ENCODE measurements at regions not wholly inside any gene's neighbourhood (a gene's known extent, or its start where the extent isn't known, plus 50 kb on each side); places are given as distances from the start of the nearest gene placed in this dataset.
"Not testable (repeated sequence)": the region's sequence is repeated elsewhere in the genome, so short reads cannot be mapped to it uniquely, and the experiment has no call there.

DNA sequence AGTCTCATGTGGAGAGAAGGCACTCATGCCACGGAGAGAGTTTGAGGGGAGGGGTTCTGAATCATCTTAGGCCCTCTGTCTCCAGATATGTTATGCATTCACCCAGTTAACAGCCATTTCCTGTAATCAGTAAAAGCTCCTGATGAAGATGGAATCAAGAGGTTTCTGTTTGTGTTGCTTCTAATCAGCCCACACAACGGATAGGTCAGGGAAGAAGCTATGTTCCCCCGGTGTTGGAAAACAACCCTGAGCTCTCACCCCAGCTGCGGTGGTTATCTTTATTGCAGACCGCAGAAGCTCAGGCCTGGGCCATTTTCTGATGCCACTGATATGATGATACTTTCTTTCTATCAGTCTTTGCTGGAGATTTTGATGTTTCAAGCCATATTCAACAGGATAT lies 338.5 kb upstream of the ONECUT1 start:
- no peak for DNase-seq (ENCODE audit: low spot score)

DNA sequence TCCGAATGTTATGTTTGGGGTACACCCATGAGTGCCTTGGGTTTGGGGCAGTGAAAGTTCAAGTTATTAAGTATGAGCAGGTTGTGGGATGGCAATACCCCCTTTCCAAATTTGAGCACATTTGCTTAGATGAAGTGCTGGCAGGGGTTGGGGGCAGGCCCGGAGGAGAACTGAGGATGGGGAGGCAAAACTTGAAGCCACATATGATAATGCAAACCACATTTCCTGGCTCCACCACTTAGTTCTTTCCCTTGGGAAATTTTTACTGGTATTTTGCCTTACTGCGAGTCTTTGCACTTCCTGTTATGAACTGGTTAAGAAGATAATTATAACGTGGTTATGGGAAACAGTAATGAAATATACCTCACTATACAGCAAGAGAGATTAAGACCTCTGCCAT lies 336.0 kb upstream of the ONECUT1 start:
- no peak for DNase-seq (ENCODE audit: low spot score)

DNA sequence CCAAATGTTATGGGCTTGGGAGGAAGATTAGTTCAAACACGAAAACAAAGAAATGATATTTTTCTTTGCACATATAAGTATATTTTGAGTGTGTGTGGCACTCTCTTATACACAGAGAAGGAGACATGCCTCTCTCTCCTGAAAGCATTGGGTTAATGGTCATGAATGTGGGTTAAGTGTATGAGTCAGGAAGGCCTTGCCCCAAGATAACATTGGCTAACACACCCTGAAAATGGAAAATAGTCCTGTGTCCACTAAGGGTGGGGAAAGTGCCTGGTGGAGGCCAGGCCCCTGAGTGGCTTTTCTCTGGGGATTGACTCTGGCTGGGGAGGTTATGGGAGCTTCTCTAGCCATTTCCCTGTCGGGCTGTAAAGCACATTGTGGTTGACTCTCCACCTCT lies 332.7 kb upstream of the ONECUT1 start:
- DNase-seq (ENCODE audit: low spot score) = no peak

DNA sequence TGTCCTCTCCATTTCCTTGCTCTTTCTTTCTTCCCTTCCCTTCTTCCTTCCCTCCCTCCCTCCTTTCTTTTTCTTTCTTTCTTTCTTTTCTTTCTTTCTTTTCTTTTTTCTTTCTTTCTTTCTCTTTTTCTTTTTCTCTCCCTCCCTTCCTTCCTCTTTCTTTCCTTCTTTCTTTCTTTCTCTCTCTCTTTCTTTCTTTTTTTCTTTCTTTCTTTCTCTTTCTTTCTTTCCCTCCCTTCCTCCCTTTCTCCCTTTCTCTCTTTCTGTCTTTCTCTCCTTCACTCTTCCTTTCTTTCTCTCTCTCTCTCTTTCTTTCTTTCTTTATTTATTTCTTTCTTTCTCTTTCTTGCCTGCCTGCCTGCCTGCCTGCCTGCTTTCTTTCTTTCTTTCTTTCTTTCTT lies 326.8 kb upstream of the ONECUT1 start:
- not testable (repeated sequence) for DNase-seq (ENCODE audit: low spot score)

DNA sequence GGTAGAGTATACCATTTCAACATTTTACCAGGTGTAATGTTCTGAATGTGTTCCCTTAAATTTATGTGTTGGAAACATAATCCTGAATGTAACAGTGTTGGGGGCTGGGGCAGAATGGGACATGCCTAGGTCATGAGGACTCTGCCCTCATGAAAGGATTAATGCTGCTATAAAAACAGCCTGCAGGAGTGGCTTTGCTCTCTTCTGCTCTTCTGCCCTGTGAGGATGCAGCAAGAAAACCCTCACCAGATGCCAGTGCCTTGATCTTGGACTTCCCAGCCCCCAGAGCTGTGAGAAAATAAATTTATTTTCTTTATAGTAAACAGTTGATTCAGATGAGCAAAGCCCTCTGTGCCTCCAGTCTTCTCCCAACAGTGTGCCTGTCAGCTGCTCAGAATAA lies 326.0 kb upstream of the ONECUT1 start:
- no peak for DNase-seq (ENCODE audit: low spot score)

DNA sequence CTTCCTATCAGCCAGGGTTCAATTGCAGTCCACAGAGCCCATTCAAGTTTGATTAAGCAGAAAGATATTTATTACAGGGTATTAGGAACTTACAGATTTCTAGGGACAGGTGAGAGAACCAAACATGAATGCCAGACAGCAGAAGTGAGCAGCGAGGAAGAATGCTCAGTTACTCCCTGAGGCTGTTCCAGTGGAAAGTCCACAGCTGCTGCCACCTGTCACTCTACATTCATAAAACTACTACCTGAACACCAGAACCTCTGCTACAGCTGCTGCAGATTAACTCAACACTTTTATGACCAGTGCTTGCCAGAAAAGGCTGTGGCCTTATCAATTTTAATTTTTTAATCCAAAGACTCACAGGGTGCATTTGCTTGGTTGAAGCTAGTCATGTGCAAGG lies 325.4 kb upstream of the ONECUT1 start:
- DNase-seq (ENCODE audit: low spot score) = no peak

DNA sequence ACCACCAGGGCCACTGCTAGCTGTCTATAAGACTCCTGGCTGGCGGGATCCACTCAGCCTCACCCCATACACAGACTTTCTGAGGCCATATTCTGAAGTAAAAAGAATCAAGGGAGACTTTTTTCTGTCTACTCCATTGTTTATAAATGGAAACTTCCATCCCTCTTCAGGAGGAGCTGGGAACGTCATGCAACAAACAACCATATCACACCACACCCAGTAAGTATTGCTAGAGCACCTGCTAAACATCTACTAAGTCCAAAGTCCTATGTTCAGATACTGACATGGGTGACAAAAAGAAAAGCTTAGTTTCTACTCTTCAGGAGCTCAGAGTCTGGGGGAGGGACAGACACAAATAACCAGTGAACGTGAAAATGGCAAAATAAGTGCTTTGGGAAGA lies 324.8 kb upstream of the ONECUT1 start:
- no peak for DNase-seq (ENCODE audit: low spot score)

DNA sequence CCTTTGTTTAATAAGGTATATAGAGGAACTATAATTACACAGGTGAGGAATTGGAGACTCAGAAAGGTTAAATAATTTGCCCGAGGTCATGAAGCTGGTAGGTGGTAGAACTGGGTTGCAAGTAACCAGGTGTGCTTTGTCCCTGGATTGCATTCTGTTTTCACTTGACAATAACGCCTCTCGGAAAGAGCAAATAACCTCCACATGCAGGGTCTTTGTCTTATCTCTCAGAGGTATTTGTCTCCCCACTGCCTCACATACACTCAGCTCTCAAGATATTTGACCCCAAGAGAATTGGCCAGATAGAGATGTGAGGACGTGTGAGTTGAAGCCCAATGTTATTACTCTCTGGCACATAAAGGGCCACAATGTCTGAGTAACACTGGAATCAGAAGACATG lies 320.9 kb upstream of the ONECUT1 start:
- no peak for DNase-seq (ENCODE audit: low spot score)

DNA sequence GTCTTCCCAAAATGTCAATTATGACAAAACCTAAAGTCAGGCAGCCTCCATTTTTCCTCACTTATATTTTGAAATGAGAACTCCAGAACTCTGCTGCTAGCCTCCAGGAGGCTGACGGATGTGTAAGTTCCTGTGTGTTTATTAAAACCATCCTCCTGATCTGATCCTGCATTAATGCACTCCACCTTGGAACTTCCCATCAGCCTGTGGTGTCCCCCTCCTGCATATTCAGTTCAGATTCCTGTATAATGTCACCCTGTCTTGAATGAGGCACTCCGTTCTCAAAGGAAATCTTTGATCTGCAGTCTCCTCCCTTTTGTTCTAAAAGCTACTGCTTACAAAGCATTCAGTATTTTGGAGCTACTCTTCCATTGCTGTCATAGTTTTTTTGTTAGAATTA lies 318.2 kb upstream of the ONECUT1 start:
- no peak for DNase-seq (ENCODE audit: low spot score)

DNA sequence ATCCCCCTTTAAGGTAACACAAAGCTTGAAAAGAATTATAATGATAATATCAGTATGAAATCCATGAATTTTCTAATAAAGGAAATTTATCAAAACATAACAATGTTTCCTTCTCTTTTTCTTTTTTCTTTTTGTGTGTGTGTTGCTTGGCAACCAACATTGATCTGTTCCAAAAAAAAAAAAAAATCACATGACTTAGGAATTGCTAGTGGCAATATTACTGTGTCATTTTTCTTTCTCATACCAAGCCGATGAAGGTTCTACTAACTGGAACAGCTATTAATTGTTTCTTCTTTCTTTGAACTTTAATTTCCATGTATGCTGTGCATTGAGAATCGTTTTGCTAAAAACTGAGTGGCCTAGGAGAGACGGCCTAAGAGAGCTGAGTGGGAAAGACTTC lies 317.7 kb upstream of the ONECUT1 start:
- DNase-seq (ENCODE audit: low spot score) = no peak

DNA sequence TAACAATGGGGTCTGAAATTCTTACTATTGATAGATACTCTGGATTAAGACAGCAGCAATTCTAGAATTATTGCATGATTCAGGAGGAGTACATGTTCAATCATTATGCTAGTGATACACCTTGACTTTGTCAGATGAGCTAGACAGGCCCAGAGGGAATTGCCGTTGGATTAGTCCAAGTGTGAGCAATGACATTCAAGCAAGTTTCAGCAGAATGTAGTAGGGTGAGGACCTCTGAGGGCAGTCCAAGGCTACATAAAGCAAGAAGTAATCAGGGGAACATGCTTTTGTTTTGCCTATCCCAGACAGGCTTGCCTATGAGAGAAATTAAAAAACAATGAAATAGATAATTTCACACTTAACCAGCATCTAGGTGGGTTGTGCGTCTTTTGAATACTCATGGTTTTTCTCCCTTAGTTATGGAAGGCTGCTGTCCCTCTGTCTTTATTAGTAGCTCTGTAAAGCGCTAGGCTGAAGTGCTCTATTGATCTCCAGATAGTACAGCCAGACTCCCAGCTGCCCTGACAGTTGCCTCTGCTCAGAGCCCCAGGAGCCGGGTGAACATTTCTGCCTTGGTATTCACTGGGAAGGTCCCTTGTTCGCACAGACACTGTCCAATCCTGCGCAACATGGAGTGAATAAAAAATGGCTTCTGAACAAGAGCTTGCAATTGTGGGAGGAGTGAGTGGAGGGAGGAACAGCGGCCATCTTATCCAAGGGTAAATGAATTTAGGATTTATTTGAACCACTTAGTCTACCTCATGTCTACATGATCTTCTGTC lies 316.6 kb upstream of the ONECUT1 start:
- no peak for DNase-seq (ENCODE audit: low spot score)

DNA sequence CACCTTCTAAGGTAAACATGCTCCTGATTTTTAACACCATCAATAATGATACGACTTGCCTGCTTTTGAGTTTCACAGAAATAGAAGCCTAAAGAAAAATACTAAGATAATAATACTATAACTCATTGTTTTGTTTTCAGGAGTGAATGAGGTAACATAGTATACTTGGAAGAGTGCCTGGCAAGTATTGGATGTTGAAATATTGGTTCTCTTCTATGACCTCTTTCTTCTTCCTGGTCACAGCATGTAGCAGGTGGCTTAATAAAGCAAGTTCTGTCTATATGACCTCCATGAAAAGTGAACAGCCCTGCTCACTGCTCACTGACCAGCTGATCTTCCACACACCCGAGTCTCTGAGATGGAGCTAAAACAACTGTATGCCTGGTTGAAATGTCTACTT lies 312.3 kb upstream of the ONECUT1 start:
- DNase-seq (ENCODE audit: low spot score) = no peak

DNA sequence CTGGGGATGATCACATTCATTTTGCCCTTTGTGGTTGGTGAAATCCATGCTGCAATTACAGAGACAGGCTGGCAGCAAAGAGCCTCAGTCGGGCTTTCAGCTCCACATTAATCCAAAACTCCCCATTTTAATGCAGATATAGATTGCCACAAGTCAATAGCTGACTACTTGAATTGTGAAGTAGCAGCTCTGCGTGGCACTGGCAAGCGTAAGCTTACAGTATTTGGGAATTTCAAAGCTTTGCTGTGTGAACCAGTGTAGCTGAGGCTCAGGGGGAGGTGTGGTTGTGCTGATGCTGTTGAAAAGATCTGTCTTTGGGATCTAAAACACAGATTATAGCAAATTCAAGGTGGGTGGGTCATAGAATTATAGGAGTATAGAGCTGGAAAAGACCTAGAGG lies 290.3 kb upstream of the ONECUT1 start:
- DNase-seq (ENCODE audit: low spot score) = no peak

DNA sequence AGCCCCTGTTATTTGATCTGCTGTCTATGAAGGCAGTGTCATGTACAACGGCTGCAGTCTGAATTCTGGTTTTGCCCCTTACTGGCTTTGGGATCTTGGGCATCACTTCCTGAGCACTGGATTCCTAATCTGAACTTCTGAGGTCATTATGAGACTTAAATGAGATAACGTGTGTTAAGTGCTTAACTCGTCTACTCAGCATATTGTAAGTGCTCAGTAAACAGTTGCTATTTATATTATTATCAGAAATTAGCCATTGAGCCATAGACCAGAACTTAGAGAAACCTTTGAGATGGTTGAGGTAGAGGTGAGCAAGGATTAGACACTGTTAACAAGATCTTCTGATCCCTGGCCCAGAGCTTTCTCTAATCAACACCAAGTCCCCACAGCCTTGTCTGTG lies 284.1 kb upstream of the ONECUT1 start:
- no peak for DNase-seq (ENCODE audit: low spot score)

DNA sequence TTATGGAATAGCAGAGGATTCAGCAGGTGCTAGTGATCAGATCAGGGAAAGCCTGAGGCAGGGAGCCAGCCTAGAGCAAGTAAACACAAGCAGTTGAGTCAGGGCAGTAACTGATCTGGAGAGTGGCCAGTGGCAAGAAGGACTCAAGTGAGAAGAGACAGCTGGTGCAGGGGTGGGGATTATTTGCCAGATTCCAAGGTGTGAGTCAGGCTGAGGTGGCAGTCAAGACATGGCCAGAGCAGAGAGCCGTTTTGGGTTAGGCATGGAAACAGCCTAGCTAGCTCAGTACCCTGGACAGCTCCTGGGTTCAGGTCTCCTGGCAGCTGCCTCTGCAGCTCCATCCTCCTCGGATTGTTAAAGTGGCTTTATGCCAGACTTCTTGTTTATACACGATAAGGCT lies 281.9 kb upstream of the ONECUT1 start:
- DNase-seq (ENCODE audit: low spot score) = no peak

DNA sequence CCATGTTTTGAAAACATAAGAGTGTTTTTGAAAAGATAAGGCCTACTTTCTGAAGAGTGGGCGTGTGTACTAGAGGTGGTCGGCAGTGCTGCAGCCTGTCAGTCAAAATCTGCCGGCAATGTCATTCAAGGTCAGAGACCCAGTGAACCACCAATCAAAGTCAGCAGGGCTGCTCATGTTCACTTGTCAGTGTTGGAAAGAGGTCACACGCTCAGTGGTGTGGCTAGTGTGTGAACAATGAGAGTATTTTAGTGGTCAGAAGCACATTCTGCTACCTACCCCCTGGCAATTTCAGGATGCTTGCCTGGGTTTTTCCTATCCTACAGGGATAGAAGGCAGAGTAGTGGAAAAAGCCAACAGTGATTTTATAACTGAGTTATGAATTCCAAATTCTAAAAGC lies 278.5 kb upstream of the ONECUT1 start:
- DNase-seq (ENCODE audit: low spot score) = no peak

DNA sequence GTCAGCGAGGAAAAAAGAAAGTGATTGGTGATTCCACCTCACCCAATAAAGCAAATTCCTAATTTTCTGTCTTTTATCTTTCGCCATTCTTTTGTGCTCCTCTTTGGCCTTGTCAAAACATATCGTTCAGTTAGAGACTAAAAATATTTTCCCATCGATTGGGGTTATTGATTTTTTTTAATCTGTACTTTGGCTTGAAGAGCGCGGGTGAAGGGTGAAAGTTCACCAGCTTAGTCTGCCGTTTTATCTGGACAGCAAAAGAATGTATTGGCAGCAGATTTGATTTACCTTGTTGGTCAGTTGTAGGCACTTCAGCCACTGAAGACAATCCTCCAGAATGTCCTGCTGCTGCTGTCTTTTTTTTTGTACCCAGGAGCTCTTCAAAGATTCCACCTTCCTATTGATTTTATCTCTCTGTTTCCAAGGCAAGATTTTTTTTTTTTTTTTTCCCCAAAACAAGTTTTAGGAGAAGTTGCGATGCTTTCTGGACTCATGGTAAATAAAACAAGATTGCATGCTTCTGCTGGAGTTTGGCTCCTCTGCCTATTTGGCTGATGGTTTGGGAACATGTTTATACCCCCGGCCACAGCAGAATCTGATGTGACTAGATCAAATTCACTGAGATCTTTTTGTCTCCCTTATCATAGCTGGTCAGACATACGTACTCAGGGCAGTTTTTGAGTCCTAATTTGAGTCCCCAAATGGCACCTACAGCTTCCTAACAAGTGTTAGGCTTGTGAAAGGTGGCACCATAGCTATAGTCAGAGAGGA lies 269.3 kb upstream of the ONECUT1 start:
- DNase-seq (ENCODE audit: low spot score) = no peak

DNA sequence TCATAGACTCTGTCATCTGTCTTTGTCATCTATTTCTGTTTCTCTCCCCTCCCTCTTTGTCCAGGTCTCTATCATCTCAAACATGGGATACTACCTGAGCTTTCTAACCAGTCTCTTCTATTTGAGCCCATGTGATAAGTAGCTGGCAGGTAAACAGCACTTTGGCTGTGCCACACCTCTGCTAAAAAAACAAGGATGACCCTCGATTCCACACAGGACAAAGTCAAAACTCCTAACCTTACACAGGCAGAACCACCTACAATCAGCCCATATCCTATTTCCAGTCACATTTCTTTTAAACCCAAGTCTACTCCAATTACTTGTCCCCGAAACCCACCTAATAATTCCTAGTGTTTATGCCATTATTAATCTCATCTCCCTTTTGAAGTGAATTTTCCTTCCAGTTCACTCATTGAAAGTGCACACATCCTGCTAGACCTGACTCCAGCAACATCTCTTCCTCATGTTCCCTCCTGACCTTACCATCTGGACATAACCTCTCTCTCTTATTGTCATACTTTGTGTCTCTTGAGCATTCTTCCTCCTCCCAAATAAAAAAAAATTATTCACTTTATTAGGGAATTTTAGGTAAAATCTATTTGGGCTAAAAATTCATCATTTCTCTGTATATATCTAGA lies 256.1 kb upstream of the ONECUT1 start:
- no peak for DNase-seq (ENCODE audit: low spot score)

DNA sequence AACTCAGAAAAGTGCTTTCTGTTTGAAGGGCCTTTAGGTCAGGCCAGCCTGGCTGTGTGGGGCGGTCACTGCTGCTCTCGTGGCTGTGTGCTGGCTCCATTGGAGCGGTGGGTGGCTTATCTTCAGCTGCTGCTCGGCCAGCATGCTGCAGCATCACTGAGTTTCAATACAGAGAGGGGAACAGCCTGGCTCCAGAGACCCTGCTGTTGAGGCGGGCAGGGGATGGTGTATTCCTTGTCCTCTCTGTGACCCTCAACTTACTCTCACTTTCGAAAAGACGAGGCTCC lies 248.5 kb upstream of the ONECUT1 start:
- no peak for DNase-seq (ENCODE audit: low spot score)

DNA sequence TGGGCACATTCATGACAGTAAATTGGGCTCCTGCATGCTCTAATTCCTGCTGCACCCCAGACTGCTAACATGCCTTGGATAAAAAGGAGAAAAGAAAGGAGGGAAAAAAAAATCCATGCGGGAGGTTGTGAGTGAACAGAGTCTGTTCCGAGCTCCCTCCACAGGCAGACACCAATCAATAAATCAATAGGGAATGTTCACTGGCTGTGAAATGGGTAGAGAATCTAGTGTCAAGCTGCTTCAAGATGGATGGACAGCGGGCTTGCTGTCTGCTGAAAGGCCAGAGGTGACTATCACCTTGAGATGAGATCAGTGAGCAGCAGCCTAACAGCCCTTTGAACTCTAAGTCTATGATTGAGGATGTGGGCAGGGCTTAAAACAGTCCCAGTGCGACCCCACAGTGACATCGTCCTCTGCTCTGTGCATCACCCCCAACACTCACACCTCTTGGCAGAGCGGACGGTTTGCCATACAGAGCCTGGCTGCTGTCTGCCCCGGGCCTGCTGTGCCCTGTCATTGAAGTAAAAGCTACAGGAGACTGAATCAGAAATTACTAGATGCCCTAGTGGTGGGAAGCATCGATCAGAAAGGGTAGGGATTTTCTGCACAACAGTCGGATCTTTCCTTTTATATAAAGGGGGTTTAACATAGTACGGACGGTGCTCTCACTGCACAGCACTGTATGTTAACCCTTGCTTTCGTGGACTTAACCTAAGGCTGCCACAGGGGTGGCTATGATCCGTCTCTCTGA lies 247.9 kb upstream of the ONECUT1 start:
- DNase-seq (ENCODE audit: low spot score) = no peak

DNA sequence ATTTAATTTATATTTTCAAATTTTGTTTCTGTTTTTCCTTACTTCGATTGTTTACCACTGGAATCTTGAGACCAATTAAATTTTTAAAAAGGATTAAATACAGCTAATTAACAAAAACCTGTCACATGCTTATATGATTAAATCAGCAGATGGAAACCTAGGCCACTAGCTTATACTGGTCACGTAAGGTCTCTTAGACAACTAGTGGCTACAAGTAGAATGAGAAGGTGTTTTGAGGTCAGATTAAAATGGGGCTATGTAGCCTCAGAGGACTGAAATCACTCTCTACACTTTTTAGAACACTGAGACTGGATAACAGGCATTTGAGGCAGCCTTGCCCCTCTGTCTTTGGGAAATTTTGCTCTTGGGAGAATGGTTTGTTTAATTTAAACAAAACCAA lies 246.5 kb upstream of the ONECUT1 start:
- DNase-seq (ENCODE audit: low spot score) = no peak

DNA sequence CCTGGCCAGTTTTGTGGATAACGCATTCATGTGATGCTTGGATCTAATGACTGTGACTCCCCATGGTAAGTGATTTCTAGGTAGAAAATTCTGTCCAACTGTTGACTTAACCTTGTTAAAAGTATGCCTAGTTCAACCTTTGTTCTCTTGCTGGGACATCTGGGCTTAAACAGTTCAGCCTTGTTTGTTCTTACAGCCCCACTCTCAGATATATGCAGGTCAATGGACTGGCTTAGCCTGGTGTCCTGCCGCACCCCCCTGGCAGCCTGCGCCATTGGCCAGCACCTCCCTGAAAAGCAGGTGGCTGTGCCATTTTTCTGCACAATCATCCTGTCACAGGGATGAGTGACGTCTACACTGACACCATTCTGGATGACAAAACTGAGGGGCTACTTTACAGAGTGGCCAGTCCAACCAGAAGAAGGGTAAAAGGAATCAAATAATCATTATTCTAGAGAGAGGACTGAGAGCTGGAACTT lies 244.7 kb upstream of the ONECUT1 start:
- DNase-seq (ENCODE audit: low spot score) = no peak

DNA sequence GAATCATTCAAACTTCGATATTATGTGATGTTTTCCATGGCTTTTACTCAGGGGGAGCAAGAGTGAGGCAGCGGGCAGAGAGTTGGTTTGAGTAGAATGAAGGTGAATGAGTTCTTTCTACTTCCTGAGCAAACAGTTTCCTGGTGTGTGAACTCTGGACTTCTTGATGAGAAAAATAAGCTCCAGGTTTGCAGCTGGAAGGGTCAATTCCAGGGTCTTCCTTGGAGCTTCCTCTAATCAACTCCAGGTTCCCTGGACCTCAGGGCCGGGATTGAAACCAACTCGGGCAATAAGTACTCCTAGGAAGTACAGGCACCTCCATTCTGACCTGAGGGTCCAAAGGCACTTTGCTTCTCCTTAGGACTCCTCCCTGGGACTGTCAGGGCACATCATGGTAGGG lies 243.6 kb upstream of the ONECUT1 start:
- no peak for DNase-seq (ENCODE audit: low spot score)
